HG02610 (cell line): ENCODE measurements at regions not wholly inside any gene's neighbourhood (a gene's known extent, or its start where the extent isn't known, plus 50 kb on each side); places are given as distances from the start of the nearest gene placed in this dataset.
A peak's percentile ranks its signal among the peaks of the same experiment; 100 is the strongest.

Source experiments
- ATAC-seq: cut with Tn5 transposase; IDR thresholded peaks from one replicate; pipeline ENCODE4 v1.9.1; 2021; ENCODE audit warnings: mild to moderate bottlenecking, moderate library complexity; ENCODE audit not compliant: unreplicated experiment

- ATAC-seq = no peak
These were observed 133.6 kb upstream of the CITED2 start for GRCh38 chr6:139508023-139508422.

- no peak for ATAC-seq
These were observed 126.5 kb upstream of the CITED2 start for GRCh38 chr6:139500977-139501376.

- no peak for ATAC-seq
These were observed 124.3 kb upstream of the CITED2 start for GRCh38 chr6:139498715-139499114.

- no peak for ATAC-seq
These were observed 123.0 kb upstream of the CITED2 start for GRCh38 chr6:139497345-139497961.

GRCh38 chr6:139496654-139497344 is 122.4 kb upstream of the CITED2 start:
- ATAC-seq = no peak

GRCh38 chr6:139494376-139494990 is 120.0 kb upstream of the CITED2 start:
- no peak for ATAC-seq

- ATAC-seq = peak; percentile 60
These were observed 116.0 kb upstream of the CITED2 start for GRCh38 chr6:139490482-139490881.

GRCh38 chr6:139486476-139486799 is 112.0 kb upstream of the CITED2 start:
- no peak for ATAC-seq

GRCh38 chr6:139485742-139486475 is 111.5 kb upstream of the CITED2 start:
- no peak for ATAC-seq

GRCh38 chr6:139485185-139485584 is 110.7 kb upstream of the CITED2 start:
- ATAC-seq = no peak

- no peak for ATAC-seq
These were observed 108.6 kb upstream of the CITED2 start for GRCh38 chr6:139483079-139483478.

GRCh38 chr6:139482287-139482686 is 107.8 kb upstream of the CITED2 start:
- no peak for ATAC-seq

GRCh38 chr6:139480356-139481165 is 106.1 kb upstream of the CITED2 start:
- no peak for ATAC-seq

- no peak for ATAC-seq
These were observed 105.2 kb upstream of the CITED2 start for GRCh38 chr6:139479433-139480222.

- ATAC-seq = no peak
These were observed 101.2 kb upstream of the CITED2 start for GRCh38 chr6:139475646-139476045.

GRCh38 chr6:139475241-139475640 is 100.8 kb upstream of the CITED2 start:
- ATAC-seq = no peak

GRCh38 chr6:139474145-139475108 is 100.0 kb upstream of the CITED2 start:
- peak; percentile 59 for ATAC-seq

- no peak for ATAC-seq
These were observed 99.3 kb upstream of the CITED2 start for GRCh38 chr6:139473731-139474130.

GRCh38 chr6:139473231-139473701 is 98.8 kb upstream of the CITED2 start:
- no peak for ATAC-seq
